ENCODE measurements at regions not wholly inside any gene's neighbourhood (a gene's known extent, or its start where the extent isn't known, plus 50 kb on each side); places are given as distances from the start of the nearest gene placed in this dataset.
"Not testable (repeated sequence)": the region's sequence is repeated elsewhere in the genome, so short reads cannot be mapped to it uniquely, and the experiment has no call there.

- no peak for TF ChIP-seq ZNF281 (CRISPR knock-in tag; IDR thresholded peaks at IDR 0.05)
- TF ChIP-seq AFF4 (CRISPR knock-in tag; IDR thresholded peaks at IDR 0.05; ENCODE audit: borderline replicate concordance), result no peak
- no peak for TF ChIP-seq GRHL2 (CRISPR knock-in tag; IDR thresholded peaks at IDR 0.05; ENCODE audit: insufficient replicate concordance, severe bottlenecking)
- no peak for TF ChIP-seq HMGXB4 (CRISPR knock-in tag; IDR thresholded peaks at IDR 0.05)
These were observed 64.0 kb upstream of the SNX19 start (continued) for GRCh38 chr11:130980071-130980862.

- H3K4me3 Mint-ChIP-seq; H3K4me1 Mint-ChIP-seq; DNase-seq (ENCODE audit: low spot score); POLR2A ChIA-PET; H3K27ac Mint-ChIP-seq; CTCF ChIA-PET; ATAC-seq: not testable (repeated sequence)
- peaks cover 28% of the 10 kb centered on the region for H3K9me3 Mint-ChIP-seq
- H3K27me3 Mint-ChIP-seq (ENCODE audit: low read depth), result peaks cover 12% of the 10 kb centered on the region
- H3K36me3 Mint-ChIP-seq, result peaks cover 17% of the 10 kb centered on the region
These were observed 68.0 kb upstream of the SNX19 start for GRCh38 chr11:130984241-130984640.

- Mint-ChIP-seq H3K4me3 (no peak overlapping the region), H3K27me3 (ENCODE audit: low read depth) (peaks cover 14% of the 10 kb centered on the region), H3K36me3 (no peaks in the 10 kb centered on the region), H3K27ac (no peak overlapping the region), H3K4me1 (no peaks in the 10 kb centered on the region), H3K9me3 (peaks cover 6% of the 10 kb centered on the region; the same call in 1 of the 2 replicates)
- POLR2A ChIA-PET, result no interaction called here
- ATAC-seq (no peak), DNase-seq (ENCODE audit: low spot score) (no peak)
- CTCF ChIA-PET, result no interaction called here
- TF ChIP-seq STAT6 (CRISPR knock-in tag; conservative IDR thresholded peaks at IDR 0.05; ENCODE audit: low read depth) (no peak), NFYB (CRISPR knock-in tag; conservative IDR thresholded peaks at IDR 0.05; ENCODE audit: low read depth) (no peak), NFATC4 (CRISPR knock-in tag; IDR thresholded peaks at IDR 0.05) (no peak), MAX (CRISPR knock-in tag; IDR thresholded peaks at IDR 0.05) (no peak), ZNF232 (CRISPR knock-in tag; IDR thresholded peaks at IDR 0.05) (no peak), TEAD4 (CRISPR knock-in tag; IDR thresholded peaks at IDR 0.05) (no peak), ZSCAN18 (CRISPR knock-in tag; IDR thresholded peaks at IDR 0.05) (no peak), TCF7 (CRISPR knock-in tag; IDR thresholded peaks at IDR 0.05; ENCODE audit: low read depth) (no peak), NR2C2 (CRISPR knock-in tag; IDR thresholded peaks at IDR 0.05) (no peak), PRDM15 (CRISPR knock-in tag; IDR thresholded peaks at IDR 0.05) (no peak)
These were observed 76.5 kb upstream of the SNX19 start for GRCh38 chr11:130992788-130993187.
